Vagina (tissue), 2 donors: ENCODE measurements at regions not wholly inside any gene's neighbourhood (a gene's known extent, or its start where the extent isn't known, plus 50 kb on each side); places are given as distances from the start of the nearest gene placed in this dataset.
"Not testable (repeated sequence)": the region's sequence is repeated elsewhere in the genome, so short reads cannot be mapped to it uniquely, and the experiment has no call there.

ENCODE experiments used
- CTCF ChIP-seq, 3 experiments: fragments of 450-650 bp in 2 of 3; fragments of 200-600 bp in 1 of 3; sonication (generic) in 1 of 3; IDR thresholded peaks; one replicate each; pipeline ENCODE4 v1.5.1; 2017 to 2019; ENCODE audit warnings: antibody characterized with exemption in 3 of 3, mild to moderate bottlenecking in 2 of 3, moderate library complexity in 2 of 3
- POLR2A ChIP-seq, 2 donors: fragments of 450-650 bp; IDR thresholded peaks; one replicate each; pipeline ENCODE4 v1.6.1; 2017; ENCODE audit warnings: antibody characterized with exemption in 2 of 2, mild to moderate bottlenecking in 2 of 2, moderate library complexity in 2 of 2
- POLR2AphosphoS5 ChIP-seq, 2 donors: sonication (generic); formaldehyde crosslinking; IDR thresholded peaks; one replicate each; pipeline ENCODE4 v1.9.0; 2017; ENCODE audit warnings: antibody characterized with exemption in 2 of 2, mild to moderate bottlenecking in 2 of 2, low read depth in 1 of 2; ENCODE audit not compliant: insufficient read depth in 1 of 2

GRCh38 chr15:20124668-20125067 is 416.9 kb downstream of the GOLGA6L6 start:
- TF ChIP-seq POLR2A (IDR thresholded peaks at IDR 0.05); CTCF (IDR thresholded peaks at IDR 0.05); POLR2AphosphoS5 (IDR thresholded peaks at IDR 0.05; ENCODE audit: insufficient read depth in 1 of 2, low read depth in 1 of 2): not testable (repeated sequence)
